ENCODE measurements at regions not wholly inside any gene's neighbourhood (a gene's known extent, or its start where the extent isn't known, plus 50 kb on each side); places are given as distances from the start of the nearest gene placed in this dataset.

GRCh38 chr11:106238704-106239360, 161.4 kb downstream of the AASDHPPT start:
- no peaks in the 10 kb centered on the region for H3K9me3 Mint-ChIP-seq
- H3K4me1 Mint-ChIP-seq = no peaks in the 10 kb centered on the region
- H3K27ac Mint-ChIP-seq = no peak overlapping the region
- H3K36me3 Mint-ChIP-seq = no peaks in the 10 kb centered on the region
- DNase-seq (ENCODE audit: low spot score in 2 of 2) = no peak
- H3K4me3 Mint-ChIP-seq = no peak overlapping the region
- ATAC-seq = no peak

GRCh38 chr11:106241601-106242257, 164.3 kb downstream of the AASDHPPT start:
- peaks cover 6% of the 10 kb centered on the region for H3K9me3 Mint-ChIP-seq
- H3K36me3 Mint-ChIP-seq = no peaks in the 10 kb centered on the region
- no peak overlapping the region for H3K27ac Mint-ChIP-seq
- H3K4me1 Mint-ChIP-seq = no peaks in the 10 kb centered on the region
- no peak overlapping the region for H3K4me3 Mint-ChIP-seq
- DNase-seq (ENCODE audit: low spot score in 2 of 2) (no peak), ATAC-seq (no peak)

- H3K27ac Mint-ChIP-seq = no peak overlapping the region
- no peak for DNase-seq (ENCODE audit: low spot score in 2 of 2)
Measured at GRCh38 chr11:106242718-106243415, 165.4 kb downstream of the AASDHPPT start.

GRCh38 chr11:106246495-106246894, 169.0 kb downstream of the AASDHPPT start:
- no peak for ATAC-seq

More at GRCh38 chr11:106242718-106243415, 165.4 kb downstream of the AASDHPPT start:
- Mint-ChIP-seq H3K9me3 (peaks cover 6% of the 10 kb centered on the region), H3K36me3 (no peaks in the 10 kb centered on the region), H3K4me3 (no peak overlapping the region), H3K4me1 (no peaks in the 10 kb centered on the region)
- no peak for ATAC-seq

GRCh38 chr11:106249617-106250239, 172.3 kb downstream of the AASDHPPT start:
- H3K4me1 Mint-ChIP-seq = no peaks in the 10 kb centered on the region
- H3K36me3 Mint-ChIP-seq = no peaks in the 10 kb centered on the region
- H3K4me3 Mint-ChIP-seq = no peak overlapping the region
- no peak overlapping the region for H3K27ac Mint-ChIP-seq
- ATAC-seq (no peak), DNase-seq (ENCODE audit: low spot score in 2 of 2) (no peak)
- peaks cover 9% of the 10 kb centered on the region for H3K9me3 Mint-ChIP-seq

More at GRCh38 chr11:106246495-106246894, 169.0 kb downstream of the AASDHPPT start:
- peaks cover 9% of the 10 kb centered on the region for H3K9me3 Mint-ChIP-seq
- H3K4me3 Mint-ChIP-seq = no peak overlapping the region
- no peaks in the 10 kb centered on the region for H3K36me3 Mint-ChIP-seq
- no peak for DNase-seq (ENCODE audit: low spot score in 2 of 2)
- H3K27ac Mint-ChIP-seq = no peak overlapping the region
- no peaks in the 10 kb centered on the region for H3K4me1 Mint-ChIP-seq

GRCh38 chr11:106262852-106263251, 185.4 kb downstream of the AASDHPPT start:
- DNase-seq (ENCODE audit: low spot score in 2 of 2) (no peak), ATAC-seq (no peak)
- H3K27ac Mint-ChIP-seq = no peak overlapping the region
- no peaks in the 10 kb centered on the region for H3K36me3 Mint-ChIP-seq
- peaks cover 5% of the 10 kb centered on the region for H3K9me3 Mint-ChIP-seq
- no peak overlapping the region for H3K4me3 Mint-ChIP-seq
- H3K4me1 Mint-ChIP-seq = no peaks in the 10 kb centered on the region

GRCh38 chr11:106263527-106263926, 186.1 kb downstream of the AASDHPPT start:
- H3K9me3 Mint-ChIP-seq = peaks cover 5% of the 10 kb centered on the region
- H3K4me3 Mint-ChIP-seq = no peak overlapping the region
- no peaks in the 10 kb centered on the region for H3K36me3 Mint-ChIP-seq
- ATAC-seq (no peak), DNase-seq (ENCODE audit: low spot score in 2 of 2) (no peak)
- H3K27ac Mint-ChIP-seq = no peak overlapping the region
- H3K4me1 Mint-ChIP-seq = no peaks in the 10 kb centered on the region

- Mint-ChIP-seq H3K4me3 (no peak overlapping the region), H3K4me1 (no peaks in the 10 kb centered on the region), H3K9me3 (peaks cover 9% of the 10 kb centered on the region), H3K36me3 (no peaks in the 10 kb centered on the region), H3K27ac (no peak overlapping the region)
- no peak for DNase-seq (ENCODE audit: low spot score in 2 of 2)
- ATAC-seq = no peak
Measured at GRCh38 chr11:106271086-106271485, 193.6 kb downstream of the AASDHPPT start.

- Mint-ChIP-seq H3K9me3 (peaks cover 5% of the 10 kb centered on the region), H3K4me3 (no peak overlapping the region), H3K36me3 (no peaks in the 10 kb centered on the region), H3K27ac (no peak overlapping the region), H3K4me1 (no peaks in the 10 kb centered on the region)
- ATAC-seq = no peak
- no peak for DNase-seq (ENCODE audit: low spot score in 2 of 2)
Measured at GRCh38 chr11:106271686-106272085, 194.2 kb downstream of the AASDHPPT start.

- Mint-ChIP-seq H3K4me3 (no peak overlapping the region), H3K9me3 (no peaks in the 10 kb centered on the region), H3K36me3 (no peaks in the 10 kb centered on the region), H3K27ac (no peak overlapping the region), H3K4me1 (no peaks in the 10 kb centered on the region)
- ATAC-seq = no peak
- no peak for DNase-seq (ENCODE audit: low spot score in 2 of 2)
Measured at GRCh38 chr11:106275151-106275550, 197.7 kb downstream of the AASDHPPT start.

- DNase-seq (ENCODE audit: low spot score in 2 of 2) = no peak
Measured at GRCh38 chr11:106276126-106276525, 198.7 kb downstream of the AASDHPPT start.

GRCh38 chr11:106276859-106277436, 199.5 kb downstream of the AASDHPPT start:
- Mint-ChIP-seq H3K4me1 (no peaks in the 10 kb centered on the region), H3K4me3 (no peak overlapping the region), H3K36me3 (no peaks in the 10 kb centered on the region), H3K27ac (no peak overlapping the region), H3K9me3 (no peaks in the 10 kb centered on the region)
- DNase-seq (ENCODE audit: low spot score in 2 of 2) = no peak
- ATAC-seq = no peak

More at GRCh38 chr11:106276126-106276525, 198.7 kb downstream of the AASDHPPT start:
- H3K36me3 Mint-ChIP-seq = no peaks in the 10 kb centered on the region
- no peak overlapping the region for H3K4me3 Mint-ChIP-seq
- no peak overlapping the region for H3K27ac Mint-ChIP-seq
- H3K4me1 Mint-ChIP-seq = no peaks in the 10 kb centered on the region
- ATAC-seq = no peak
- no peaks in the 10 kb centered on the region for H3K9me3 Mint-ChIP-seq

GRCh38 chr11:106277484-106277883, 200.0 kb downstream of the AASDHPPT start:
- ATAC-seq = peak; percentile 13
- H3K4me3 Mint-ChIP-seq = no peak overlapping the region
- no peaks in the 10 kb centered on the region for H3K9me3 Mint-ChIP-seq
- no peaks in the 10 kb centered on the region for H3K4me1 Mint-ChIP-seq
- no peak for DNase-seq (ENCODE audit: low spot score in 2 of 2)
- H3K36me3 Mint-ChIP-seq = no peaks in the 10 kb centered on the region
- no peak overlapping the region for H3K27ac Mint-ChIP-seq

- ATAC-seq (no peak), DNase-seq (ENCODE audit: low spot score in 2 of 2) (no peak)
- H3K4me3 Mint-ChIP-seq = no peak overlapping the region
- no peaks in the 10 kb centered on the region for H3K36me3 Mint-ChIP-seq
- H3K9me3 Mint-ChIP-seq = peaks cover 2% of the 10 kb centered on the region
- H3K27ac Mint-ChIP-seq = no peak overlapping the region
- H3K4me1 Mint-ChIP-seq = no peaks in the 10 kb centered on the region
Measured at GRCh38 chr11:106278391-106278790, 200.9 kb downstream of the AASDHPPT start.

GRCh38 chr11:106280036-106280435, 202.6 kb downstream of the AASDHPPT start:
- ATAC-seq (no peak), DNase-seq (ENCODE audit: low spot score in 2 of 2) (no peak)
- Mint-ChIP-seq H3K36me3 (no peaks in the 10 kb centered on the region), H3K4me1 (no peaks in the 10 kb centered on the region), H3K4me3 (no peak overlapping the region), H3K27ac (no peak overlapping the region), H3K9me3 (peaks cover 2% of the 10 kb centered on the region)
